ENCODE measurements at regions not wholly inside any gene's neighbourhood (a gene's known extent, or its start where the extent isn't known, plus 50 kb on each side); places are given as distances from the start of the nearest gene placed in this dataset.
"Not testable (repeated sequence)": the region's sequence is repeated elsewhere in the genome, so short reads cannot be mapped to it uniquely, and the experiment has no call there.

DNA sequence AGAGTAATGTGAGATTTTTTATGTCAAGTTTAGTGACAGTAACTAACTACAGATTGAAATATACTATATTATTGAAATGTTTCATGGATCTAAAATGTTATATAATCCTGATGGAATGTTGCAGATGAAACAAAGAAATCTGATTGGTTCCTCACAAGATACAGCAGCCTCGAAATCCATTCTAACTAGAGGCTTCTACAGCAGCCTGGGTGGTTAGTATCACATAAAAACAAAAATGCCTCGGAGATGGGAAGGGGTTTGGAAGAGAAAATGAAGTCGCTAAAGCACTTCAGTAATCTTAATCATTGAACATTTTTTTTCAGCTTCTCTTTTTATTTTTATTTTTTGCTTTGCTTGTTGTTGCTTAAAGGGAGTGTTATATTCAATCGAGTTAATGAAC is 75.2 kb downstream of the TANC2 start:
- Mint-ChIP-seq H3K4me3 (no peak overlapping the region), H3K27ac (no peak overlapping the region), H3K4me1 (peaks cover 13% of the 10 kb centered on the region), H3K36me3 (peaks cover 2% of the 10 kb centered on the region), H3K9me3 (ENCODE audit: low read depth) (no peaks in the 10 kb centered on the region), H3K27me3 (no peaks in the 10 kb centered on the region)
- ATAC-seq (no peak), DNase-seq (no peak)
- CTCF ChIA-PET = interaction anchor here (1.4 to 1.6 kb wide), 2 partner anchors 10 to 11 kb away, joined by 3 to 4 read pairs; no protein-coding TSS in a partner anchor

DNA sequence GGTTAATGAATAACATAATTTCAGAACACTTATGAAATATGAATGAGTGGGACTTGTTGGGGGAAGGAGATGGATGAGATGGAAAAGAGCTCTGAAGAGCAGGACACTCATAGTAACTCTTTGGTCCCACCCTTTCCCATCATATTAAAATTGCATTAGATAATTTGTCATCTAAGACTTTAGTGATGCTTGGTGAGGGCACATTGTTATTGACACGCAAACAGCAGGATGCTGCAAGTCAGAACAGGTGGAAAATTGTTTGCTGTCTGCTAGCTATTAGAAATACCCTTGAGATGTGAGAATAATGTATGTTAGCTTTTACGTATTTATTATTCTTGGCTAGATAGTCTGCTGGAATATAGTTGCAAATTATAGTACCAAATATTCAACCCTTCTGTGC is 75.7 kb downstream of the TANC2 start:
- Mint-ChIP-seq H3K9me3 (ENCODE audit: low read depth) (no peaks in the 10 kb centered on the region), H3K27ac (no peak overlapping the region), H3K4me3 (no peak overlapping the region), H3K36me3 (peaks cover 2% of the 10 kb centered on the region), H3K4me1 (peaks cover 12% of the 10 kb centered on the region), H3K27me3 (no peaks in the 10 kb centered on the region)
- ATAC-seq (no peak), DNase-seq (no peak)
- CTCF ChIA-PET = interaction anchor here (1.2 to 1.6 kb wide), 3 partner anchors 10 to 365 kb away, joined by 3 to 4 read pairs (median 3); no protein-coding TSS in a partner anchor

DNA sequence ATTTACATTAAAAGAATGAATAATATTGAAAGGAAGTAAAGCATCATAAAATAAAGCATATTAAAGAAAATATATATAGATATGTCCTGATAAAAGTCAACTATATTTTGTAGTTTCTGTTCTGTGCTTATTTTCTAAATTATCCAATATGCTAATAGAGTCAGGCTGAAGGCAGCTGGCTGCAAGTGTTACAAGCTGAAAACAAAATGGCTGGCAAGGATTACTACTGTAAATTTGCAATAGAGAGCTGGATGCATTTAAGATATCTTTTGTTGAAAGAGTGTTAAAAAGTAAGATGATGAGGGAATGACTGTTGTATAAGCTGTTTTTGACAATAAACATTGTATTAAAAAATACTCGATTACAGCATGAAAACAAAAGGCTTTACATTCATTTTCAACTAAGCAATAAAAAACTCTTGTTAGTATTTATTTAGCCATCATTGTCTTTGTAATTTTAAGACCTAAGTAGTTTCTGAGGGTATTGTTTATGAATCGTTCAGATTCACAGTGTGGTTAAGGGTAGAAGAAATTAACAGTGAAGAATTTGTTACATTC is 76.3 kb downstream of the TANC2 start:
- peaks cover 3% of the 10 kb centered on the region for H3K36me3 Mint-ChIP-seq
- H3K27me3 Mint-ChIP-seq = no peaks in the 10 kb centered on the region
- no peak overlapping the region for H3K27ac Mint-ChIP-seq
- peaks cover 2% of the 10 kb centered on the region for H3K9me3 Mint-ChIP-seq (ENCODE audit: low read depth)
- DNase-seq = no peak
- H3K4me3 Mint-ChIP-seq = no peak overlapping the region
- no peak for ATAC-seq
- H3K4me1 Mint-ChIP-seq = peaks cover 12% of the 10 kb centered on the region
- CTCF ChIA-PET = interaction anchor here (1.2 to 1.6 kb wide), 3 partner anchors 10 to 364 kb away, joined by 3 to 4 read pairs (median 3); no protein-coding TSS in a partner anchor

DNA sequence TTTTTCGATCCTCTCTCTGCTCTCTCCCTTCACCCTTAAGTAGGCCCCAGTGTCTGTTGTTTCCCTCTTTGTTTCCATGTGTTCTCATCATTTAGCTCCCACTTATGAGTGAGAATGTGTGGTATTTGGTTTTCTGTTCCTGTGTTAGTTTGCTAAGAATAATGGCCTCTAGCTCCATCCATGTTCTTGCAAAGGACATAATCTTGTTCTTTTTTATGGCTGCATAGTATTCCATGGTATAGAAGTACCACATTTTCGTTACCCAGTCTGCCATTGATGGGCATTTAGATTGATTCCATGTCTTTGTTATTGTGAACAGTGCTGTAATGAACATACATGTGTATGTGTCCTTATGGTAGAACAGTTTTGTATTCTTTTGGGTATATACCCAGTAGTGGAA is 91.5 kb downstream of the TANC2 start:
- not testable (repeated sequence) for H3K4me1 Mint-ChIP-seq; H3K36me3 Mint-ChIP-seq; H3K4me3 Mint-ChIP-seq; H3K9me3 Mint-ChIP-seq (ENCODE audit: low read depth); H3K27ac Mint-ChIP-seq; DNase-seq; H3K27me3 Mint-ChIP-seq; ATAC-seq
- CTCF ChIA-PET = interaction anchor here (0.7 to 0.8 kb wide), 2 partner anchors 62 to 279 kb away, joined by 3 read pairs; no protein-coding TSS in a partner anchor

DNA sequence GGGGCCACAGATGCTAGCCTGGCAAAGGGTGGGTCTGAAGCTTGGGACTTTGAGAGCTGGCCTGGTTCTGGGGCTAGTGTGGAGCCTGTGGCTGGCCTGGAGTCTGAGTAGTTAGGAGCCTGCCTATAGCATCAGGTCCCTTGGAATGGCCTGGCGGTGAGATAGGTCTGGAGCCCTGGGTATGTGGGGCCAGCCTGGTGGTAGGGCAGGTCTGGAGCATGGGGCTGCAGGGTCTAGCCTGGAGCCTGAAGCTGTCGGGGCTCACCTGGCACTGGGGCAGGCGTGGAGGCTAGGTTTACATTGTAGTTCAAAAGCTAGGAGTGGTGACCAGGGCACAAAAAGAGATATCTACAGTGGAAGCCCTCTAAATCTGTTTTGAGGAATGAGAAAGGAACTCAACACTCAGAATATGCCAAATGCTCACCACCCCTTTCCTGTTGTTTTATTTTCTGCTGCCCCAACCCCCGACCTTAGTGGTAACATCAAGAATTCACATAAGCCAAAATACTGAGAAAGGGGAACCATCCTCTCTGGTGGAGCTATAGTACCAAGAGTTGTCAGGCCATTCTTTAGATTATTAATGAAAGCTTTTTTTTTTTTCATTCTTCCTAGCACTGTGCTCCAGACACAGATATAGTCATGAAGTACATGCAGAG is 100.3 kb downstream of the TANC2 start:
- H3K9me3 Mint-ChIP-seq (ENCODE audit: low read depth) = no peaks in the 10 kb centered on the region
- ATAC-seq = peak; percentile 61
- peak; percentile 46 for DNase-seq
- peak overlapping the region; percentile 44 for H3K27ac Mint-ChIP-seq
- H3K36me3 Mint-ChIP-seq = peaks cover 2% of the 10 kb centered on the region
- H3K4me3 Mint-ChIP-seq = no peak overlapping the region
- no peaks in the 10 kb centered on the region for H3K27me3 Mint-ChIP-seq
- CTCF ChIA-PET = interaction anchor here (0.8 kb wide), 1 partner anchor 16 kb away, joined by 4 read pairs; no protein-coding TSS in a partner anchor
- peaks cover 33% of the 10 kb centered on the region for H3K4me1 Mint-ChIP-seq

DNA sequence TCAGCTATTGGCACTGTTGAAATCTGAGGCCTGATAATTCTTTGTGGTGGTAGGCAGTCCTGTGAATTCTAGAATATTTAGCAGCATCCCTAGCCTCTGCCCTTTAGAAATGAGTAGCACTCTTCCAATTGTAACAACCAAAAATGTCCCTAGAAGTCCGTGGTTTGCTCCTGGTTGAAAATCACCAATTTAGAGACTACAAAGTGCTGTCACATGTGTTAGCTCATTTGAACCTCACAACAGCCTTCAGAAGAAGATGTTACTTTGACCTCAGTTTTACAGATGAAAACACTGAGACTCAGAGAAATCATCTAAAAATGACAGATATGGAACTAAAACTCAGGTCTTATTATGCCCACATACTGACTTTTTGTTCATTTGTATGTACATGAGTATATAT is 103.2 kb downstream of the TANC2 start:
- ATAC-seq = no peak
- peaks cover 2% of the 10 kb centered on the region for H3K36me3 Mint-ChIP-seq

DNA sequence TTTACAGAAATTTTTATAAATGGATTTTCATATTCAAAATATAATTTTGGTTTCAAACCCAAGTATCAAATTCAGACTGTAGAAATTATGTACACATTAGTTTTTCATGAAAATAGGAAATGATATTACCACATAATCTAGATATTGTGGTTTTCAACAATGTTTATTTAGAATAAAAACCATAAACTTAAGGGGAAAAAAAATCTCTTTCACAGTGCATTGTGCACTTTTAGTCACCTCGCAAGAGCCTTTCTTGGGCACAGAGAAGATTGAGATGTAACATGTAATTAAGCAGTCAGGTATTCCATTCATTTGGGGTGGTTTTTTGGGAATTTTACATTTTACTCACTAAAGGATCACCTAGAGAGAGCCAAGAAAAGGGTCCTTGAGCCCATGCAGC is 104.0 kb downstream of the TANC2 start:
- Mint-ChIP-seq H3K4me3 (no peak overlapping the region), H3K27me3 (no peaks in the 10 kb centered on the region), H3K4me1 (peaks cover 37% of the 10 kb centered on the region), H3K9me3 (ENCODE audit: low read depth) (no peaks in the 10 kb centered on the region), H3K27ac (no peak overlapping the region), H3K36me3 (peaks cover 2% of the 10 kb centered on the region)
- DNase-seq (no peak), ATAC-seq (no peak)
- CTCF ChIA-PET = no interaction called here

More for the DNA sequence above, 103.2 kb downstream of the TANC2 start:
- Mint-ChIP-seq H3K4me1 (peaks cover 37% of the 10 kb centered on the region), H3K27ac (no peak overlapping the region), H3K9me3 (ENCODE audit: low read depth) (no peaks in the 10 kb centered on the region), H3K27me3 (no peaks in the 10 kb centered on the region), H3K4me3 (no peak overlapping the region)
- CTCF ChIA-PET = no interaction called here
- DNase-seq = no peak

DNA sequence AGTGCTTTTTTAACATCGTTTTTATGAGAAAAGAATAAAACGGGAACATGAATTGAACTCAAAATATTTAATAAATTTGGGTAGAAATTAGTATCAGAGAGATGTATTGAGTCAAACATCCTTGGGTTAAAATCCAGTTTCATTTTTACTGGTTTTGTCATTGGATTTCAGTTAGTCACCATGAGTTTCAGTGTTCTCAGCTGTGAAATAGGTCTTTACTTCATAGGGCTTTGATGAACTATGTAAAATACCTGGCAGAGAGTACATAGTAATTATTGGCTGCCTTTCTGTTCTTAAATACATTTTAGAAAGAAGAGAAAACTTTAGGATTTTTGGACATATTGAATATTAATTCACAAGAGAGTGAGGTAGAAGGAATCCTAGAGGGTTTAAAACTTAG is 105.8 kb downstream of the TANC2 start:
- DNase-seq (no peak), ATAC-seq (no peak)
- Mint-ChIP-seq H3K9me3 (ENCODE audit: low read depth) (no peaks in the 10 kb centered on the region), H3K36me3 (peaks cover 2% of the 10 kb centered on the region), H3K27ac (no peak overlapping the region), H3K4me3 (no peak overlapping the region), H3K4me1 (peaks cover 24% of the 10 kb centered on the region), H3K27me3 (no peaks in the 10 kb centered on the region)
- CTCF ChIA-PET = no interaction called here

DNA sequence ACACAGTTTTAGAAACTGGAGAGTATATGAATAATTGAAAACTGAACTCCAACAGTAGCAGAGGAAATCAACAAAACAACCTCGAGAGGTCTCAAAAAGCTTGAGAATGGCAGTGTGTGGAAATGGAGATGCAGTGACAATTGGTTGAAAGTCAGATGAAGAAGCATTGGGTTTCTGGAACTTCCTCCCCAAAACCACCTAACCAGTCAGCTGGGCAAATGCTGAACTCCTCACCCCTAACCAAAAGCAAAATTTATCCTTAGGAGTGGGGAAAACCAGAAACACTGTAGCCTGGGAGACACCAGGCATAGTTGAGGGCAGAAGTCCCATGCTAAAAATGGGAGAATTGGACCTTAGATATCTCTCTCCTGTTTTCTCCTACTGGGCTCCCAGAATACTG is 109.9 kb downstream of the TANC2 start:
- Mint-ChIP-seq H3K36me3 (no peaks in the 10 kb centered on the region), H3K4me1 (peaks cover 4% of the 10 kb centered on the region), H3K27me3 (no peaks in the 10 kb centered on the region), H3K4me3 (no peak overlapping the region), H3K27ac (no peak overlapping the region), H3K9me3 (ENCODE audit: low read depth) (no peaks in the 10 kb centered on the region)
- no peak for ATAC-seq
- DNase-seq = no peak
- CTCF ChIA-PET = no interaction called here

DNA sequence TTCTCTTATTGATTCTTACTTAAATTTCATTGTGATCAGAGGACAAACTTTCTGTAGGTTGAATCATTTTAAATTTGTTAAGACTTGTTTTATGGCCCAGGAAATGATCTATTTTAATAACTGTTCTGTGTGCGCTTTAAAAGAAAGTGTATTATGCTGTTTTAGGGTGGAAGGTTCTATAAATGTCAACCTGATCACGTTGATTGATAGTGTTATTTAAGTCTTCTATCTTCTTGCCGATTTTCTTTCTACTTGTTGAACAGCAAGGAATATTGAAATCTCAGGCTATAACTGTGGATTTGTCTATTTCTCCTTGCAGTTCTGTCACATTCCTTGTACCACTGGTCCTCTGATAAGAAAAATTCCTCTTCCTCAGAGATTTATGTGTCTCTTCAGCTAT is 112.7 kb downstream of the TANC2 start:
- Mint-ChIP-seq H3K36me3 (no peaks in the 10 kb centered on the region), H3K27ac (no peak overlapping the region), H3K4me1 (no peaks in the 10 kb centered on the region), H3K4me3 (no peak overlapping the region), H3K9me3 (ENCODE audit: low read depth) (no peaks in the 10 kb centered on the region), H3K27me3 (no peaks in the 10 kb centered on the region)
- ATAC-seq (no peak), DNase-seq (no peak)
- CTCF ChIA-PET = interaction anchor here (1.1 kb wide), 1 partner anchor 328 kb away, joined by 4 read pairs; no protein-coding TSS in a partner anchor

DNA sequence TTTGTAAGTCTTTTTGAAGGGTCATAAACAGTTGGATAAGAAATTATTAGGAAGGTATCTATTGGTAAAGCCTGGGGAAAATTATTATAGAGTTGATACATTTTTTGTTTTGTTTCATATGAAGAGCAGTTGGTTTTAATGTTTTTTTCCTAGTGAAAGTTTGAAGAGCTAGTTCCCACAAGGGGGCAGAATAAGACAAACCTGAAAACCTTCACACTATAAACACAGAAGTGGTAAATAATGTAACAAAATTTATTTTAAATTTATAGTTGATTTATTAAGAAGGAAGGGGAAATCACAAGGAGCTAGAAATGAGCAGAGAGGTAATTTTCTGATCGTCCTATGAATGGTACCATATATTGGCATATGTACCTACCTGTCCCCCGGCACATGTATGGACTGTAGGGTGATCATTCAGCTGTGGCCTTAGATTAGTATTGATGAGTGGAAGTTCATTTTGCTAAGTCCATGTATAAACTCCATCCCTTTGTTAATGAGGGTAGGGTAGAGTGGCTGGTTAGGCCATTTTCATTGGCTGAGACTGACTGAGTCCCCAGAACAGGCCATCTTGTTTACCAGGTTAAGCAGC is 116.3 kb downstream of the TANC2 start:
- H3K27me3 Mint-ChIP-seq = no peaks in the 10 kb centered on the region
- no peak overlapping the region for H3K27ac Mint-ChIP-seq
- DNase-seq (no peak), ATAC-seq (no peak)
- H3K36me3 Mint-ChIP-seq = peaks cover 3% of the 10 kb centered on the region
- CTCF ChIA-PET = interaction anchor here (1.0 to 3.1 kb wide), 4 partner anchors 16 to 397 kb away, joined by 3 to 34 read pairs (median 4); no protein-coding TSS in a partner anchor
- H3K4me3 Mint-ChIP-seq = no peak overlapping the region
- H3K4me1 Mint-ChIP-seq = no peaks in the 10 kb centered on the region
- H3K9me3 Mint-ChIP-seq (ENCODE audit: low read depth) = peaks cover 3% of the 10 kb centered on the region

DNA sequence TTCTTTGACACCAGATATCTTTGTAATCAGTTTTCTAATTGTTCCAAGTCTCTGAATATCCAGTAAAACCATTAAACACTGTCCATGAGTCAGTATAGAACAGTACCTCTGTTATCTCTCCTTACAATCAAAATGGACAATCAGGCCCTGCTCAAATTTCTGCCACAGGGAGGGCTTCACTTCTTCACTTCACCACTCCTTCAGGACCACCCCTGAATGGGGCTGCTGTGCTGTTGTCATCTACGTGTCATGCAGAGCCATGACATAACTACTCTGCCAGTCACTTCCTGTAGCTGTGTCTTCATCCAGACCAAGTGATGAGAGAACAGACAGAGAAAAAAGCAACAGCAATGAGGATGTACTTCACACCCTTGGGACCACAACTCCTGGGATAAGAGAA is 116.9 kb downstream of the TANC2 start:
- peaks cover 3% of the 10 kb centered on the region for H3K9me3 Mint-ChIP-seq (ENCODE audit: low read depth)
- no peaks in the 10 kb centered on the region for H3K4me1 Mint-ChIP-seq
- ATAC-seq (no peak), DNase-seq (no peak)
- no peak overlapping the region for H3K27ac Mint-ChIP-seq
- H3K36me3 Mint-ChIP-seq = peaks cover 3% of the 10 kb centered on the region
- H3K27me3 Mint-ChIP-seq = no peaks in the 10 kb centered on the region
- CTCF ChIA-PET = interaction anchor here (1.1 to 3.1 kb wide), 3 partner anchors 324 to 397 kb away, joined by 3 to 34 read pairs (median 3); no protein-coding TSS in a partner anchor
- no peak overlapping the region for H3K4me3 Mint-ChIP-seq

DNA sequence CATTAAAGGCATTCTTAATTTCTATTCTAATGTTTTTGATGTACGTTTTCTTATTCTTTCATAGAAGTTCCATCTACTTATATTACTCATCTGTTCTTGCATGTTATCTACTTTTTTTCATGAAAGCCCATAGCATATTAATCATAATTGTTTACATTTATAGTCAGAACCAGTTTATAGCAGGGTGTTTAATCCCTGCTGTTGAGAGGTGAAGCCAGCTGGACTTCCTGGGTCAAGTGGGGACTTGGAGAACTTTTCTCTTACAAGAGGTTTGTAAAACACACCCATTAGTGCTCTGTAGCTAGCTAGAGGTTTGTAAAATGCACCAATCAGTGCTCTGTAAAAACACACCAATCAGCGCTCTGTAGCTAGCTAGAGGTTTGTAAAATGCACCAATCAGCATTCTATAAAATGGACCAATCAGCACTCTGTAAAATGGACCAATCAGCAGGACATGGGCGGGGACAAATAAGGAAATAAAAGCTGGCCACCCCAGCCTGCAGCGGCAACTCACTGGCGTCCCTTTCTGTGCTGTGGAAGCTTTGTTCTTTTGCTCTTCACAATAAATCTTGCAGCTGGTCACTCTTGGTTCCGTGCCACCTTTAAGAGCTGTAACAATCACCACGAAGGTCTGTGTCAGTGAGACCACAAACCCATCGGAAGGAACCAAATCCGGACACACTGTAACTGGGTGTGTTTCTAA is 120.6 kb downstream of the TANC2 start:
- peaks cover 3% of the 10 kb centered on the region for H3K9me3 Mint-ChIP-seq (ENCODE audit: low read depth)
- no peak overlapping the region for H3K27ac Mint-ChIP-seq
- CTCF ChIA-PET = no interaction called here
- peaks cover 3% of the 10 kb centered on the region for H3K36me3 Mint-ChIP-seq
- DNase-seq (no peak), ATAC-seq (no peak)
- no peak overlapping the region for H3K4me3 Mint-ChIP-seq
- H3K27me3 Mint-ChIP-seq = no peaks in the 10 kb centered on the region
- H3K4me1 Mint-ChIP-seq = no peaks in the 10 kb centered on the region

Data from activated CD8-positive, alpha-beta memory T cell treated with anti-CD3 and anti-CD28 coated beads, Interleukin-2, amount 10 ng/mL, durations not matched to agents 7 days and 5 days (primary cell).